Central memory CD8-positive, alpha-beta T cell (primary cell): ENCODE measurements at regions not wholly inside any gene's neighbourhood (a gene's known extent, or its start where the extent isn't known, plus 50 kb on each side); places are given as distances from the start of the nearest gene placed in this dataset.

Experiments
- ATAC-seq: fragments of 150-1000 bp; cut with Tn5 transposase; replicated peaks from 2 replicates; pipeline ENCODE4 v1.10.0; 2022; ENCODE audit warnings: mild to moderate bottlenecking, moderate FRiP score, moderate number of reproducible peaks; ENCODE audit not compliant: poor library complexity, severe bottlenecking; ENCODE audit errors: extremely low read depth
- DNase-seq, 2 donors: peaks; one replicate each; pipeline ENCODE4 v3.0.0; 2021; ENCODE audit warnings: low spot score in 2 of 2
- H3K27ac Mint-ChIP-seq: one replicate; pipeline ENCODE4 v1.8.0; 2022; ENCODE audit warnings: low read depth, mild to moderate bottlenecking, moderate library complexity, mixed read lengths
- H3K27me3 Mint-ChIP-seq: one replicate; pipeline ENCODE4 v1.8.0; 2022; ENCODE audit warnings: mixed read lengths
- H3K36me3 Mint-ChIP-seq: one replicate; pipeline ENCODE4 v1.8.0; 2022; ENCODE audit warnings: mild to moderate bottlenecking, moderate library complexity, mixed read lengths; ENCODE audit not compliant: insufficient read depth
- H3K4me1 Mint-ChIP-seq: one replicate; pipeline ENCODE4 v1.8.0; 2022; ENCODE audit warnings: mixed read lengths
- H3K4me3 Mint-ChIP-seq: one replicate; pipeline ENCODE4 v1.8.0; 2022; ENCODE audit warnings: mild to moderate bottlenecking, moderate library complexity, mixed read lengths
- H3K9me3 Mint-ChIP-seq: one replicate; pipeline ENCODE4 v1.8.0; 2022; ENCODE audit warnings: mixed read lengths

GRCh38 chr3:111335512-111336303 is 206.3 kb upstream of the CD96 start:
- no peaks in the 10 kb centered on the region for H3K36me3 Mint-ChIP-seq
- H3K9me3 Mint-ChIP-seq = peaks cover 6% of the 10 kb centered on the region
- H3K4me3 Mint-ChIP-seq = no peak overlapping the region
- ATAC-seq (no peak), DNase-seq (no peak)
- H3K4me1 Mint-ChIP-seq = peaks cover 6% of the 10 kb centered on the region
- H3K27ac Mint-ChIP-seq = no peak overlapping the region
- H3K27me3 Mint-ChIP-seq = no peaks in the 10 kb centered on the region

GRCh38 chr3:111336511-111336910 is 205.5 kb upstream of the CD96 start:
- H3K9me3 Mint-ChIP-seq = peaks cover 6% of the 10 kb centered on the region
- H3K36me3 Mint-ChIP-seq = no peaks in the 10 kb centered on the region
- H3K4me1 Mint-ChIP-seq = peaks cover 6% of the 10 kb centered on the region
- ATAC-seq (no peak), DNase-seq (no peak)
- no peak overlapping the region for H3K4me3 Mint-ChIP-seq
- H3K27ac Mint-ChIP-seq = no peak overlapping the region
- no peaks in the 10 kb centered on the region for H3K27me3 Mint-ChIP-seq

- no peak for ATAC-seq
- H3K9me3 Mint-ChIP-seq = peaks cover 6% of the 10 kb centered on the region
- no peak overlapping the region for H3K27ac Mint-ChIP-seq
- no peaks in the 10 kb centered on the region for H3K27me3 Mint-ChIP-seq
- no peaks in the 10 kb centered on the region for H3K36me3 Mint-ChIP-seq
- DNase-seq = no peak
- H3K4me3 Mint-ChIP-seq = no peak overlapping the region
- H3K4me1 Mint-ChIP-seq = peaks cover 6% of the 10 kb centered on the region
Observed at GRCh38 chr3:111338059-111338698, 203.8 kb upstream of the CD96 start.

GRCh38 chr3:111339017-111339416 is 203.0 kb upstream of the CD96 start:
- Mint-ChIP-seq H3K9me3 (peaks cover 6% of the 10 kb centered on the region), H3K36me3 (no peaks in the 10 kb centered on the region), H3K4me3 (no peak overlapping the region), H3K27ac (no peak overlapping the region), H3K27me3 (no peaks in the 10 kb centered on the region), H3K4me1 (peaks cover 6% of the 10 kb centered on the region)
- ATAC-seq (no peak), DNase-seq (no peak)

GRCh38 chr3:111351334-111351733 is 190.7 kb upstream of the CD96 start:
- H3K27me3 Mint-ChIP-seq = no peaks in the 10 kb centered on the region
- no peak for DNase-seq
- H3K4me1 Mint-ChIP-seq = no peaks in the 10 kb centered on the region
- no peak overlapping the region for H3K4me3 Mint-ChIP-seq
- no peaks in the 10 kb centered on the region for H3K36me3 Mint-ChIP-seq
- no peak overlapping the region for H3K27ac Mint-ChIP-seq
- H3K9me3 Mint-ChIP-seq = no peaks in the 10 kb centered on the region
- ATAC-seq = no peak

- ATAC-seq (no peak), DNase-seq (no peak)
Observed at GRCh38 chr3:111352585-111352984, 189.4 kb upstream of the CD96 start.

GRCh38 chr3:111359261-111360030 is 182.6 kb upstream of the CD96 start:
- no peak overlapping the region for H3K4me3 Mint-ChIP-seq
- H3K4me1 Mint-ChIP-seq = no peaks in the 10 kb centered on the region
- no peaks in the 10 kb centered on the region for H3K9me3 Mint-ChIP-seq

More at GRCh38 chr3:111352585-111352984, 189.4 kb upstream of the CD96 start:
- Mint-ChIP-seq H3K4me1 (no peaks in the 10 kb centered on the region), H3K36me3 (no peaks in the 10 kb centered on the region), H3K4me3 (no peak overlapping the region), H3K27me3 (no peaks in the 10 kb centered on the region), H3K9me3 (no peaks in the 10 kb centered on the region), H3K27ac (no peak overlapping the region)

DNA sequence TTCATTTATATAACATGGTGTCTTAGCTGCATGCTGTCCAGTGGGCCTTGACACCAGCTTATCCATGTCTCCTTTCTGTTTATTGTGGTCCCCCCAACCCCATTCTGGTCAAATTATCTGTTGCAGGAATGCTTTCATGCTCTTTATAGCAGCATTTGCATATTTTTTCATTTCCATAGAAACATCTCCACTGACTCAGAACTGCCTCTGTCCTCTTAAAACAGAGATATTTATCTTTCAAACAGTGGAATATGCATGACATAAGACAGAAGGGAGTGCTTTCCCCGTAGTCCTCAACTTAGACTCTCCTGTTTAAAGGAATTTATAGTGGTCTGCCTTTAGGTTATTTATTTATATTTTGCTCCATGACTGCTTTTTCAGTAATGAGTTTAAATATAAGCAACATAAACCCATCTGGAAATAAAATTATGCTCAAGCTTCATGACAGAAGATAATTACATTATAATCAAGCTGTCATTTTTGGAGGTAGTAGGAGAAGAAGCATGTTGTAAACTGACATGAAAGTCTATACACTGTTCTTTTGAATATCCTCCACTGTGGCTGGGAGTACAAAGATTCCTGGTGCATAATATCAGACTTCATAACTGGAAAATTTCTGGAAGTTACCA is 179.5 kb upstream of the CD96 start:
- Mint-ChIP-seq H3K4me1 (no peaks in the 10 kb centered on the region), H3K27me3 (no peaks in the 10 kb centered on the region), H3K27ac (no peak overlapping the region), H3K36me3 (no peaks in the 10 kb centered on the region), H3K4me3 (no peak overlapping the region), H3K9me3 (no peaks in the 10 kb centered on the region)
- DNase-seq (no peak), ATAC-seq (no peak)

More at GRCh38 chr3:111359261-111360030, 182.6 kb upstream of the CD96 start:
- DNase-seq = no peak
- H3K27me3 Mint-ChIP-seq = no peaks in the 10 kb centered on the region
- H3K27ac Mint-ChIP-seq = no peak overlapping the region
- ATAC-seq = no peak
- no peaks in the 10 kb centered on the region for H3K36me3 Mint-ChIP-seq

GRCh38 chr3:111366515-111366914 is 175.5 kb upstream of the CD96 start:
- H3K9me3 Mint-ChIP-seq = no peaks in the 10 kb centered on the region
- no peak overlapping the region for H3K27ac Mint-ChIP-seq
- no peaks in the 10 kb centered on the region for H3K27me3 Mint-ChIP-seq
- no peak for ATAC-seq
- H3K4me1 Mint-ChIP-seq = no peaks in the 10 kb centered on the region
- no peak overlapping the region for H3K4me3 Mint-ChIP-seq
- H3K36me3 Mint-ChIP-seq = no peaks in the 10 kb centered on the region
- no peak for DNase-seq

DNA sequence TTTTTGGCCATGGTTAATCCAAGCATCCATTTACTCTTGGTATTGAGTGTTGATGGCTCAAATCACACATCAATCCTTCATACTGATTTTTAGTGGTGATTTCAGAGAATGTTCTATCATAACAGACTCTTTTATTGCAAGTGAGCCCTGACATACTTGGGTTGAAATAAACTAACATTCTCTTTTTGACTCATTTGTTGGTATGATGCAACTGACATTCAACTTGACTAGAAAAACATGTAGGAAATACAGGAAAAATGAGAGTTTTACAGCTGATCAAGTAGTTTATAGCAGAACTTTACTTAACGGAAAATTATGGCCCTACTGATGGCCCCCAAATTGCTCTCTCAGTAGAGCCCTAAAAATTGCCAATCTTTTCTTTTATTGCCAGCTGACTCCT is 173.9 kb upstream of the CD96 start:
- no peaks in the 10 kb centered on the region for H3K9me3 Mint-ChIP-seq
- no peaks in the 10 kb centered on the region for H3K4me1 Mint-ChIP-seq
- peaks cover 6% of the 10 kb centered on the region for H3K27me3 Mint-ChIP-seq
- no peak for ATAC-seq
- no peak overlapping the region for H3K4me3 Mint-ChIP-seq
- H3K27ac Mint-ChIP-seq = no peak overlapping the region
- no peak for DNase-seq
- no peaks in the 10 kb centered on the region for H3K36me3 Mint-ChIP-seq

DNA sequence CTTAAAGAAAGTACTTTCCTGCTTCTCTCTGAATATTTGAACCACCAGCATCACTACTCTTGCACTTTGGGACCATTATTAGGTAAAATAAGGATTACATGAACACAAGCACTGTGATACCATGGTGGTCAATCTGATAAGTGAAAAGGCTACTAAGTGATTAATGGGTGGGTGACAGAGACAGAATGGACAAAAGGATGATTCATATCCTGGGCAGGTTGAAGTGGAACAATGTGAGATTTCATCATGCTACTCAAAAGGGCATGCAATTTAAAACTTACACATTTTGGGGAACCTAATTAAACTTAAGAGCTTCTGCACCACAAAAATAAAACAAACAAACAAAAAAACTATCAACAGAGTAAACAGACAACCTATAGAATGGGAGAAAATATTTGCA is 172.0 kb upstream of the CD96 start:
- Mint-ChIP-seq H3K36me3 (no peaks in the 10 kb centered on the region), H3K4me3 (no peak overlapping the region), H3K4me1 (no peaks in the 10 kb centered on the region), H3K9me3 (no peaks in the 10 kb centered on the region), H3K27ac (no peak overlapping the region), H3K27me3 (peaks cover 10% of the 10 kb centered on the region)
- DNase-seq (no peak), ATAC-seq (no peak)

GRCh38 chr3:111373239-111373638 is 168.8 kb upstream of the CD96 start:
- no peaks in the 10 kb centered on the region for H3K4me1 Mint-ChIP-seq
- DNase-seq (no peak), ATAC-seq (no peak)
- no peaks in the 10 kb centered on the region for H3K36me3 Mint-ChIP-seq
- H3K27me3 Mint-ChIP-seq = peaks cover 10% of the 10 kb centered on the region
- H3K4me3 Mint-ChIP-seq = no peak overlapping the region
- no peak overlapping the region for H3K27ac Mint-ChIP-seq
- peaks cover 5% of the 10 kb centered on the region for H3K9me3 Mint-ChIP-seq
